Panc1 (cell line): ENCODE measurements at regions not wholly inside any gene's neighbourhood (a gene's known extent, or its start where the extent isn't known, plus 50 kb on each side); places are given as distances from the start of the nearest gene placed in this dataset.

Experiments
- CTCF ChIP-seq: fragments of 450-650 bp; IDR thresholded peaks from 2 replicates; pipeline ENCODE4 v1.5.1; 2017; ENCODE audit warnings: mild to moderate bottlenecking
- POLR2AphosphoS5 ChIP-seq: IDR thresholded peaks from 2 replicates; pipeline ENCODE4 v1.6.1; 2012; ENCODE audit warnings: mild to moderate bottlenecking, low read depth, low read length, moderate library complexity
- REST ChIP-seq, 2 experiments: IDR thresholded peaks; 2 replicates each; pipeline ENCODE4 v1.6.1; 2011 to 2012; ENCODE audit warnings: low read depth in 2 of 2, control low read depth in 1 of 2, low read length in 1 of 2, mild to moderate bottlenecking in 1 of 2, moderate library complexity in 1 of 2; ENCODE audit not compliant: insufficient read depth in 1 of 2
- SIN3A ChIP-seq: IDR thresholded peaks from 2 replicates; pipeline ENCODE4 v1.6.1; 2012; ENCODE audit warnings: low read depth, mild to moderate bottlenecking, low read length, moderate library complexity, borderline replicate concordance; ENCODE audit not compliant: insufficient read depth
- TCF7L2 ChIP-seq: IDR thresholded peaks from 2 replicates; pipeline ENCODE4 v1.6.1; 2011; ENCODE audit warnings: mild to moderate bottlenecking, low read depth, low read length, inconsistent platforms

- no peak for TF ChIP-seq POLR2AphosphoS5
- no peak for TF ChIP-seq CTCF
- TF ChIP-seq SIN3A: no peak
- no peak for TF ChIP-seq TCF7L2
- TF ChIP-seq REST (IDR thresholded peaks at IDR 0.05; ENCODE audit: insufficient read depth in 1 of 2, low read depth in 2 of 2, low read length in 1 of 2): no peak
Measured at GRCh38 chr1:45258059-45258650, 51.8 kb upstream of the ZSWIM5 start.
